ENCODE measurements at regions not wholly inside any gene's neighbourhood (a gene's known extent, or its start where the extent isn't known, plus 50 kb on each side); places are given as distances from the start of the nearest gene placed in this dataset.

GRCh38 chr11:8794677-8795103 is 112.1 kb downstream of the RPL27A start:
- TF ChIP-seq CTCF (IDR thresholded peaks at IDR 0.05; ENCODE audit: low read depth, low read length, poor library complexity, severe bottlenecking), result no peak
- no peak for TF ChIP-seq EZH2phosphoT487 (IDR thresholded peaks at IDR 0.05; ENCODE audit: borderline replicate concordance, low read length)
